ENCODE measurements at regions not wholly inside any gene's neighbourhood (a gene's known extent, or its start where the extent isn't known, plus 50 kb on each side); places are given as distances from the start of the nearest gene placed in this dataset.

- TF ChIP-seq EP300 (IDR thresholded peaks at IDR 0.05) (no peak), POLR2A (IDR thresholded peaks at IDR 0.05; ENCODE audit: low read depth) (no peak), POLR2AphosphoS5 (IDR thresholded peaks at IDR 0.05) (no peak), CTCF (IDR thresholded peaks at IDR 0.05) (no peak)
These were observed 129.2 kb downstream of the HNMT start for GRCh38 chr2:138093455-138093854.

All from esophagus muscularis mucosa (tissue), 4 donors.